ENCODE measurements at regions not wholly inside any gene's neighbourhood (a gene's known extent, or its start where the extent isn't known, plus 50 kb on each side); places are given as distances from the start of the nearest gene placed in this dataset.

DNA sequence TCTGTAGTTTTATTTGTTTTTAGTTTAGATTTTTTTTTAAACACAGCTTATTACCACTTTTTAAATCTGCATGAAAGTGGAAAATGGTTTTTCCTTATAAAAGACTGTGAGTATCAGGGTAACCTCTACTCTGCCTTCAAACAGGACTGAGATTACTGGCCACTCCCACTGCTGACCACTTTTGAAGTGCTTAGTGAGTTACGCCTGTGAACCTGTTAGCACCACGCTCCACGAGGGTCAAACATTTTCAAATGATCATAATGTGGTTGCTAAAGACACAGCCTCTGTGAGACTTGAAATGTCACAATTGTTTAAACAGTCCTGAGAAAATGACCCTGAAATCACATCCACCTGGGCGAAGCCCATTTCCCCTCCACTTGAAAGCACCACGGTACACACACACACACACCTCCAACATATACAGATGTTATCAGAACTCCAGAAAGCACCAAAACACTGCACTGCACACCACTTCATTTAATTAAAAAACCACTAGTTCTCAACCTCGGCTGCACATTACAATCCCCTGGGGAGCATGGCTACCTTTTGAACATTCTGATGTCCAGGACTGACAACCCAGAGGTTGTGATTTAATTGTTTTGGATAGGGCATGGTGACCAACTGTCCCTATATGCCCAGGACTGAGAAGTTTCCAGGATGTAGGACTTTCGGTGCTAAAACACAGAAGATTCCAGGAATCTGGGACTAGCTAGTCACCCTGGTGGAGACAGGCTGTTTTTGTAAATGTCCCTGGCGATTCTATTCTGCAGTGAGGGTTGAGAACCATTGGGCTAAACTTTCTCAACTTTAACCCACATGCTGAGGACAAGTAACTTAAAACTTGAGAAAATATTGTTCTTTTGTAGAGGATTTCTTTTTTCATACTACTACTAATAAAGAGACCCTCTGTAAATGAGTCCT, 176.4 kb upstream of the MYLIP start:
- peaks cover 0 to 4% of the 10 kb centered on the region in 2 donors for H3K4me1 ChIP-seq
- H3K9me3 ChIP-seq = no peaks in the 10 kb centered on the region
- intact Hi-C loops (cut with DNase I; ENCODE audit: low total_unique reads) = no loop called here
- no peaks in the 10 kb centered on the region for H3K27me3 ChIP-seq
- no peak for DNase-seq
- H3K36me3 ChIP-seq = no peaks in the 10 kb centered on the region
- peak overlapping the region; percentile 64 to 68 for H3K27ac ChIP-seq
- TF ChIP-seq, protein P1, sequence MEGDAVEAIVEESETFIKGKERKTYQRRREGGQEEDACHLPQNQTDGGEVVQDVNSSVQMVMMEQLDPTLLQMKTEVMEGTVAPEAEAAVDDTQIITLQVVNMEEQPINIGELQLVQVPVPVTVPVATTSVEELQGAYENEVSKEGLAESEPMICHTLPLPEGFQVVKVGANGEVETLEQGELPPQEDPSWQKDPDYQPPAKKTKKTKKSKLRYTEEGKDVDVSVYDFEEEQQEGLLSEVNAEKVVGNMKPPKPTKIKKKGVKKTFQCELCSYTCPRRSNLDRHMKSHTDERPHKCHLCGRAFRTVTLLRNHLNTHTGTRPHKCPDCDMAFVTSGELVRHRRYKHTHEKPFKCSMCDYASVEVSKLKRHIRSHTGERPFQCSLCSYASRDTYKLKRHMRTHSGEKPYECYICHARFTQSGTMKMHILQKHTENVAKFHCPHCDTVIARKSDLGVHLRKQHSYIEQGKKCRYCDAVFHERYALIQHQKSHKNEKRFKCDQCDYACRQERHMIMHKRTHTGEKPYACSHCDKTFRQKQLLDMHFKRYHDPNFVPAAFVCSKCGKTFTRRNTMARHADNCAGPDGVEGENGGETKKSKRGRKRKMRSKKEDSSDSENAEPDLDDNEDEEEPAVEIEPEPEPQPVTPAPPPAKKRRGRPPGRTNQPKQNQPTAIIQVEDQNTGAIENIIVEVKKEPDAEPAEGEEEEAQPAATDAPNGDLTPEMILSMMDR (IDR thresholded peaks at IDR 0.05) = no peak
- TF ChIP-seq POLR2A (IDR thresholded peaks at IDR 0.05) = no peak
- no peak overlapping the region for H3K4me3 ChIP-seq

DNA sequence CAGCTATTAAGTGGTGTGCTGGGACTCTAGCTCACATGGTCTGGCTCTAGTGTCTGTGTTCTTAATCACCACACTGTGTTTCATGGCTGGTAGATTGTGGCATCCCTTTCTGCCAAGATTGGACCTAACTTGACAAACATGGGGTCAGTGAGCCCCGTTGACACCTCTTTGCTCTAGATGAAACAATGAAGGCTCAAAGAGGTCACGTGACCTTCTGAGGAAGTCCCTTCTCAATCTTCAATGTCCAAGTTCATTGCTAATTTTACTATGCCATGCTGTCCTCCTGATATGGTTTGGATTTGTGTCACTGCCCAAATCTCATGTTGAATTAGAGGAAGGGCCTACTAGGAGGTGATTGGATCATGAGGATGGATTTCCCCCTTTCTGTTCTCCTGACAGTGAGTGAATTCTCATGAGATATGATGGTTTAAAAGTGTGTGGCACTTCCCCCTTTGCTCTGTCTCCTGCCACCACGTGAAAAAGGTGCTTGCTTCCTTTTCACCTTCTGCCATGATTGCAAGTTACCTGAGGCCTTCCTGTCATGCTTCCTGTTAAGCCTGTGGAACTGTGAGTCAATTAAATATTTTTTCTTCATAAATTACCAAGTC, 177.8 kb upstream of the MYLIP start:
- Histone ChIP-seq H3K4me3 (no peak overlapping the region), H3K27me3 (no peaks in the 10 kb centered on the region), H3K27ac (no peak overlapping the region), H3K36me3 (no peaks in the 10 kb centered on the region), H3K9me3 (no peaks in the 10 kb centered on the region), H3K4me1 (peaks cover 0 to 4% of the 10 kb centered on the region in 2 donors)
- no peak for TF ChIP-seq POLR2A (IDR thresholded peaks at IDR 0.05)
- TF ChIP-seq, protein P1 (IDR thresholded peaks at IDR 0.05) = no peak
- intact Hi-C loops (cut with DNase I; ENCODE audit: low total_unique reads) = no loop called here
- no peak for DNase-seq

DNA sequence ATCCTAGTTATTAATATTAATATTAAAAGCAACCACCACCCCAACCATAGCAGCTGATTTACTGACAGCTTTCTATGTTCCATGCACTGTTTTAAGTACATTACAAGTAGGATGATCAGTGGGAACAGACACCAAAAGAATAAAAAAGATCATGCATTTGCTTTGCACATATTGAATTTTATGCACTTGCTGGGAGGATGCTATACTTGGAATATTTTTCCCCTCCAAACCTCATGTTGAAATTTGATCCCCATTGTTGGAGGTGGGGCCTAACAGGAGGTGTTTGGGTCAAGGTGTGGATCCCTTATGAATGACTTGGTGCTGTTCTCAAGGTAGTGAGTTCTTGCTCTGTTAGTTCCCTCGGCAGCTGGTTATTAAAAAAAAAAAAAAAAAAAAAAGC, 178.9 kb upstream of the MYLIP start:
- Histone ChIP-seq H3K4me1 (peaks cover 0 to 4% of the 10 kb centered on the region in 2 donors), H3K27ac (no peak overlapping the region), H3K4me3 (no peak overlapping the region), H3K36me3 (no peaks in the 10 kb centered on the region), H3K27me3 (no peaks in the 10 kb centered on the region), H3K9me3 (no peaks in the 10 kb centered on the region)
- TF ChIP-seq POLR2A (IDR thresholded peaks at IDR 0.05) = no peak
- TF ChIP-seq, protein P1 (IDR thresholded peaks at IDR 0.05) = no peak
- intact Hi-C loops (cut with DNase I; ENCODE audit: low total_unique reads) = no loop called here
- DNase-seq = no peak

DNA sequence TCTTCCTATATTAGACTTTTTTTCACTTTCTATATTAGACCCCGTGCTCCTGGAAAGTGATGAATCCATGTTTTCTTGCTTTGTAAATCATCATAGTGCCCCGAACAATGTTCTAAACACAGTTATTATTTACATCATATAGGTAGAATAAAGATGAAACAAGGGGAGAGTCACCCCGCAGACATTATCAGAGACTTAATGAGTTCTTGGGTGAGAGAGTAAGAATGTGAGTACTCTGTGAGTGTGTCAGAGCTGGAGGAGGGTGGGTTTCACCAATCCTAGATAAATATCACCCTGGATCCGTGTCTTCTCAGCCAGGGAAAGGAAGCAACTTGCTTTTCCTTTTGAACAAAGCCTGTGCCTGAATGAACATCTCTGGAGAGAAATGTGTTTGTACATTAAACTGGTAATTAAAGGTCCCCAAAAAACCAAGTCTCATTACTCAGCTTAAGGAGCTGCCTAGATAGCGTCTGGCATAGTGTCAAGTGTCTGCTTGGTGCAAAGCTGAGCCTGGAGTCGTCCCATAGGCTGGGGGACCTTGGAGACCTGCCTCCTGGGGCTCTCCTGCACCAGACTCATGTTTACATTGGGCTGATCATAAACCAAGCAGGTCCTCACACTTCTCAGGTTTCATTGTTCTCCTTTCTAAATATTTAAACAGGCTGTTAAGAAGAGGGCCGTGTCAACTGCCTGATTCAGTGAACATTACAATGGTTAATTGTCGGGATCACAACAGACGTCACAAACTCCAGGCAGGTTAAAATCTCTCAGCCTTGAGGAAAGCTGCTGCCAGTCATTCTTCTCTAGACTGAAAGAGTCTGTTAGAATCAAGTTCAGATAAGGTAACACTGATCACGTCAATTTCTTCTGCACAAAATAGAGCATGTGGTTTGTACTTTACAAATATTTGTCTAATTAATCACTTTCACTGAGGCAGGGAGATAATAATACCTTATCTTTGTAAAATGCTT, 179.7 kb upstream of the MYLIP start:
- Histone ChIP-seq H3K4me3 (no peak overlapping the region), H3K36me3 (no peaks in the 10 kb centered on the region), H3K27ac (no peak overlapping the region), H3K27me3 (no peaks in the 10 kb centered on the region), H3K9me3 (no peaks in the 10 kb centered on the region), H3K4me1 (peaks cover 0 to 4% of the 10 kb centered on the region in 2 donors)
- intact Hi-C loops (cut with DNase I; ENCODE audit: low total_unique reads) = no loop called here
- TF ChIP-seq POLR2A (IDR thresholded peaks at IDR 0.05) = no peak
- TF ChIP-seq, protein P1 (IDR thresholded peaks at IDR 0.05) = no peak
- no peak for DNase-seq

Data from uterus (tissue), 3 donors.